IPS-18a (cell line): ENCODE measurements at regions not wholly inside any gene's neighbourhood (a gene's known extent, or its start where the extent isn't known, plus 50 kb on each side); places are given as distances from the start of the nearest gene placed in this dataset.
"Not testable (repeated sequence)": the region's sequence is repeated elsewhere in the genome, so short reads cannot be mapped to it uniquely, and the experiment has no call there.

Source experiments
- H3K27ac ChIP-seq: one replicate; pipeline ENCODE4 v1.5.1; 2013; ENCODE audit warnings: low read length
- H3K27me3 ChIP-seq: one replicate; pipeline ENCODE4 v1.6.1; 2013; ENCODE audit warnings: mild to moderate bottlenecking, low read length; ENCODE audit not compliant: control insufficient read depth, insufficient read depth
- H3K36me3 ChIP-seq: one replicate; pipeline ENCODE4 v1.6.1; 2013; ENCODE audit warnings: low read depth, low read length; ENCODE audit not compliant: control insufficient read depth
- H3K4me1 ChIP-seq: one replicate; pipeline ENCODE4 v1.6.1; 2013; ENCODE audit warnings: low read depth, low read length; ENCODE audit not compliant: control insufficient read depth
- H3K4me3 ChIP-seq: one replicate; pipeline ENCODE4 v1.5.1; 2013; ENCODE audit warnings: low read length
- H3K9ac ChIP-seq: one replicate; pipeline ENCODE4 v1.6.1; 2013; ENCODE audit warnings: mild to moderate bottlenecking, low read length, moderate library complexity
- H3K9me3 ChIP-seq: one replicate; pipeline ENCODE4 v1.6.1; 2013; ENCODE audit warnings: low read depth, low read length; ENCODE audit not compliant: control insufficient read depth

- no peak overlapping the region for H3K9ac ChIP-seq
- no peaks in the 10 kb centered on the region for H3K9me3 ChIP-seq
- H3K4me1 ChIP-seq: no peaks in the 10 kb centered on the region
- H3K27me3 ChIP-seq: no peaks in the 10 kb centered on the region
- H3K36me3 ChIP-seq: no peaks in the 10 kb centered on the region
- no peak overlapping the region for H3K4me3 ChIP-seq
- H3K27ac ChIP-seq: no peak overlapping the region
Measured at GRCh38 chr22:48758881-48759875, 1068.5 kb downstream of the BRD1 start.

- Histone ChIP-seq H3K36me3 (no peaks in the 10 kb centered on the region), H3K27me3 (no peaks in the 10 kb centered on the region), H3K27ac (no peak overlapping the region), H3K9ac (no peak overlapping the region), H3K9me3 (no peaks in the 10 kb centered on the region), H3K4me3 (no peak overlapping the region), H3K4me1 (no peaks in the 10 kb centered on the region)
Measured at GRCh38 chr22:48757985-48758561, 1069.6 kb downstream of the BRD1 start.

- Histone ChIP-seq H3K36me3 (no peaks in the 10 kb centered on the region), H3K9me3 (no peaks in the 10 kb centered on the region), H3K9ac (no peak overlapping the region), H3K4me3 (no peak overlapping the region), H3K27ac (no peak overlapping the region), H3K4me1 (no peaks in the 10 kb centered on the region), H3K27me3 (no peaks in the 10 kb centered on the region)
Measured at GRCh38 chr22:48757581-48757980, 1070.1 kb downstream of the BRD1 start.

- not testable (repeated sequence) for H3K9me3 ChIP-seq, H3K27me3 ChIP-seq, H3K4me3 ChIP-seq, H3K9ac ChIP-seq, H3K27ac ChIP-seq, H3K4me1 ChIP-seq, H3K36me3 ChIP-seq
Measured at GRCh38 chr22:48757135-48757534, 1070.5 kb downstream of the BRD1 start.

GRCh38 chr22:48756146-48757111 is 1071.2 kb downstream of the BRD1 start:
- no peak overlapping the region for H3K27ac ChIP-seq
- H3K9me3 ChIP-seq: no peaks in the 10 kb centered on the region
- H3K36me3 ChIP-seq: no peaks in the 10 kb centered on the region

GRCh38 chr22:48755059-48755949 is 1072.4 kb downstream of the BRD1 start:
- no peaks in the 10 kb centered on the region for H3K36me3 ChIP-seq
- H3K9ac ChIP-seq: no peak overlapping the region
- H3K4me1 ChIP-seq: no peaks in the 10 kb centered on the region
- H3K27ac ChIP-seq: no peak overlapping the region
- no peaks in the 10 kb centered on the region for H3K9me3 ChIP-seq
- H3K27me3 ChIP-seq: no peaks in the 10 kb centered on the region
- no peak overlapping the region for H3K4me3 ChIP-seq

More at GRCh38 chr22:48756146-48757111, 1071.2 kb downstream of the BRD1 start:
- no peaks in the 10 kb centered on the region for H3K4me1 ChIP-seq
- H3K27me3 ChIP-seq: no peaks in the 10 kb centered on the region
- H3K9ac ChIP-seq: no peak overlapping the region
- H3K4me3 ChIP-seq: no peak overlapping the region

- no peak overlapping the region for H3K9ac ChIP-seq
- no peak overlapping the region for H3K27ac ChIP-seq
- no peaks in the 10 kb centered on the region for H3K36me3 ChIP-seq
- no peaks in the 10 kb centered on the region for H3K27me3 ChIP-seq
- no peaks in the 10 kb centered on the region for H3K4me1 ChIP-seq
- no peaks in the 10 kb centered on the region for H3K9me3 ChIP-seq
- no peak overlapping the region for H3K4me3 ChIP-seq
Measured at GRCh38 chr22:48754611-48755058, 1073.0 kb downstream of the BRD1 start.

GRCh38 chr22:48753752-48754517 is 1073.7 kb downstream of the BRD1 start:
- no peaks in the 10 kb centered on the region for H3K4me1 ChIP-seq
- H3K9me3 ChIP-seq: no peaks in the 10 kb centered on the region
- H3K4me3 ChIP-seq: no peak overlapping the region
- no peak overlapping the region for H3K27ac ChIP-seq
- H3K9ac ChIP-seq: no peak overlapping the region
- no peaks in the 10 kb centered on the region for H3K36me3 ChIP-seq
- no peaks in the 10 kb centered on the region for H3K27me3 ChIP-seq

- no peak overlapping the region for H3K4me3 ChIP-seq
- H3K9me3 ChIP-seq: no peaks in the 10 kb centered on the region
- H3K4me1 ChIP-seq: no peaks in the 10 kb centered on the region
- no peaks in the 10 kb centered on the region for H3K27me3 ChIP-seq
- H3K9ac ChIP-seq: no peak overlapping the region
- H3K36me3 ChIP-seq: no peaks in the 10 kb centered on the region
- no peak overlapping the region for H3K27ac ChIP-seq
Measured at GRCh38 chr22:48753381-48753730, 1074.3 kb downstream of the BRD1 start.
